ENCODE measurements at regions not wholly inside any gene's neighbourhood (a gene's known extent, or its start where the extent isn't known, plus 50 kb on each side); places are given as distances from the start of the nearest gene placed in this dataset.

- TF ChIP-seq POLR2AphosphoS5 (IDR thresholded peaks at IDR 0.05) (no peak), EP300 (IDR thresholded peaks at IDR 0.05) (no peak)
These were observed 174.9 kb upstream of the KCNJ16 start for GRCh38 chr17:69900101-69900500.

All from suprapubic skin (tissue), 4 donors.